Liver (tissue), 8 donors: ENCODE measurements at regions not wholly inside any gene's neighbourhood (a gene's known extent, or its start where the extent isn't known, plus 50 kb on each side); places are given as distances from the start of the nearest gene placed in this dataset.

Experiments
- DNase-seq: peaks from one replicate; pipeline ENCODE4 v3.0.0-alpha.2; 2017; ENCODE audit warnings: low spot score
- H3K27ac ChIP-seq, 2 donors: one replicate each; pipeline ENCODE4 v1.7.0; 2013; ENCODE audit warnings: inconsistent platforms in 2 of 2, low read length in 2 of 2, control low read depth in 1 of 2, low read depth in 1 of 2, mild to moderate bottlenecking in 1 of 2
- H3K27me3 ChIP-seq, 4 donors: one replicate each; pipeline versions ENCODE4 v1.6.1 to v1.7.0; 2013; ENCODE audit warnings: low read length in 3 of 4, inconsistent platforms in 1 of 4, mild to moderate bottlenecking in 1 of 4, moderate library complexity in 1 of 4; ENCODE audit not compliant: control insufficient read depth in 4 of 4, insufficient read depth in 4 of 4
- H3K36me3 ChIP-seq, 4 donors: one replicate each; pipeline versions ENCODE4 v1.6.1 to v1.7.0; 2013; ENCODE audit warnings: low read length in 3 of 4, mild to moderate bottlenecking in 3 of 4, low read depth in 1 of 4, moderate library complexity in 1 of 4; ENCODE audit not compliant: control insufficient read depth in 4 of 4, insufficient read depth in 3 of 4
- H3K4me1 ChIP-seq, 4 donors: one replicate each; pipeline versions ENCODE4 v1.6.1 to v1.7.0; 2013; ENCODE audit warnings: low read length in 3 of 4, mild to moderate bottlenecking in 3 of 4, moderate library complexity in 1 of 4; ENCODE audit not compliant: control insufficient read depth in 4 of 4, insufficient read depth in 4 of 4
- H3K4me3 ChIP-seq, 3 donors: one replicate each; pipeline versions ENCODE4 v1.6.1 to v1.7.0; 2013; ENCODE audit warnings: low read length in 3 of 3, control low read depth in 1 of 3, low read depth in 1 of 3, mild to moderate bottlenecking in 1 of 3
- H3K9ac ChIP-seq, 2 donors: one replicate each; pipeline ENCODE4 v1.7.0; 2013; ENCODE audit warnings: low read length in 2 of 2, mild to moderate bottlenecking in 2 of 2, moderate library complexity in 2 of 2, control low read depth in 1 of 2, low read depth in 1 of 2
- H3K9me3 ChIP-seq, 4 donors: one replicate each; pipeline versions ENCODE4 v1.6.1 to v1.7.0; 2013; ENCODE audit warnings: low read length in 3 of 4; ENCODE audit not compliant: control insufficient read depth in 4 of 4
- CTCF ChIP-seq: fragments of 150-350 bp; IDR thresholded peaks from 2 replicates; pipeline ENCODE4 v1.5.1; 2017; ENCODE audit warnings: improper control_type of control experiment, low read depth, low read length; ENCODE audit not compliant: missing input control
- FOXA1 ChIP-seq: IDR thresholded peaks from 2 replicates; pipeline ENCODE4 v1.6.1; 2016; ENCODE audit warnings: antibody characterized with exemption
- FOXA2 ChIP-seq: IDR thresholded peaks from 2 replicates; pipeline ENCODE4 v1.6.1; 2016; ENCODE audit warnings: antibody characterized with exemption
- GABPA ChIP-seq, 2 donors: IDR thresholded peaks in 1 of 2; conservative IDR thresholded peaks in 1 of 2; 2 replicates each; pipeline ENCODE4 v1.6.1; 2016; ENCODE audit warnings: antibody characterized with exemption in 2 of 2, mild to moderate bottlenecking in 1 of 2, moderate library complexity in 1 of 2
- HNF4A ChIP-seq, 2 donors: conservative IDR thresholded peaks; 2 replicates each; pipeline ENCODE4 v1.6.1; 2016; ENCODE audit warnings: antibody characterized with exemption in 2 of 2, mild to moderate bottlenecking in 2 of 2
- HNF4G ChIP-seq: IDR thresholded peaks from 2 replicates; pipeline ENCODE4 v1.6.1; 2016; ENCODE audit warnings: antibody characterized with exemption
- JUND ChIP-seq, 2 donors: IDR thresholded peaks; 2 replicates each; pipeline ENCODE4 v1.6.1; 2016; ENCODE audit warnings: antibody characterized with exemption in 2 of 2
- NR2F2 ChIP-seq: IDR thresholded peaks from 2 replicates; pipeline ENCODE4 v1.6.1; 2016; ENCODE audit warnings: antibody characterized with exemption
- RAD21 ChIP-seq, 2 donors: IDR thresholded peaks; 2 replicates each; pipeline ENCODE4 v1.6.1; 2016; ENCODE audit warnings: antibody characterized with exemption in 2 of 2, mild to moderate bottlenecking in 2 of 2
- RXRA ChIP-seq, 2 donors: IDR thresholded peaks; 2 replicates each; pipeline ENCODE4 v1.6.1; 2017 to 2018; ENCODE audit warnings: antibody characterized with exemption in 2 of 2, mild to moderate bottlenecking in 1 of 2
- SP1 ChIP-seq: IDR thresholded peaks from 2 replicates; pipeline ENCODE4 v1.6.1; 2018; ENCODE audit warnings: antibody characterized with exemption, mild to moderate bottlenecking
- TAF1 ChIP-seq: conservative IDR thresholded peaks from 2 replicates; pipeline ENCODE4 v1.6.1; 2016; ENCODE audit warnings: antibody characterized with exemption, mild to moderate bottlenecking
- WGBS: extraction: QIAGEN DNeasy Blood & Tissue Kit; methylation state at CpG from one replicate; pipeline ENCODE4 v1.1.7; 2013; 5-methylcytosine and 5-hydroxymethylcytosine counted together
- TF ChIP-seq, protein P1 (sequence below): IDR thresholded peaks from 2 replicates; pipeline ENCODE4 v1.6.1; 2016; ENCODE audit warnings: antibody characterized with exemption, mild to moderate bottlenecking
- TF ChIP-seq, protein P2 (sequence below): IDR thresholded peaks from 2 replicates; pipeline ENCODE4 v1.6.1; 2016; ENCODE audit warnings: antibody characterized with exemption
- TF ChIP-seq, protein P3 (sequence below): IDR thresholded peaks from 2 replicates; pipeline ENCODE4 v1.6.1; 2016; ENCODE audit warnings: antibody characterized with exemption
- donor health status: healthy.
- donor health status: healthy.
- donor health status: healthy.
- donor health status: healthy.
- donor health status: healthy.

- 98% methylated on average over 2 of the region's 2 CpGs for WGBS
- no peaks in the 10 kb centered on the region for H3K27me3 ChIP-seq
- no peak overlapping the region for H3K27ac ChIP-seq
- TF ChIP-seq HNF4G: no peak
- no peak for TF ChIP-seq CTCF
- no peak for TF ChIP-seq NR2F2
- no peak for TF ChIP-seq RXRA (IDR thresholded peaks at IDR 0.05)
- no peak for TF ChIP-seq FOXA2
- no peak for TF ChIP-seq JUND (IDR thresholded peaks at IDR 0.05)
- TF ChIP-seq, protein P1, sequence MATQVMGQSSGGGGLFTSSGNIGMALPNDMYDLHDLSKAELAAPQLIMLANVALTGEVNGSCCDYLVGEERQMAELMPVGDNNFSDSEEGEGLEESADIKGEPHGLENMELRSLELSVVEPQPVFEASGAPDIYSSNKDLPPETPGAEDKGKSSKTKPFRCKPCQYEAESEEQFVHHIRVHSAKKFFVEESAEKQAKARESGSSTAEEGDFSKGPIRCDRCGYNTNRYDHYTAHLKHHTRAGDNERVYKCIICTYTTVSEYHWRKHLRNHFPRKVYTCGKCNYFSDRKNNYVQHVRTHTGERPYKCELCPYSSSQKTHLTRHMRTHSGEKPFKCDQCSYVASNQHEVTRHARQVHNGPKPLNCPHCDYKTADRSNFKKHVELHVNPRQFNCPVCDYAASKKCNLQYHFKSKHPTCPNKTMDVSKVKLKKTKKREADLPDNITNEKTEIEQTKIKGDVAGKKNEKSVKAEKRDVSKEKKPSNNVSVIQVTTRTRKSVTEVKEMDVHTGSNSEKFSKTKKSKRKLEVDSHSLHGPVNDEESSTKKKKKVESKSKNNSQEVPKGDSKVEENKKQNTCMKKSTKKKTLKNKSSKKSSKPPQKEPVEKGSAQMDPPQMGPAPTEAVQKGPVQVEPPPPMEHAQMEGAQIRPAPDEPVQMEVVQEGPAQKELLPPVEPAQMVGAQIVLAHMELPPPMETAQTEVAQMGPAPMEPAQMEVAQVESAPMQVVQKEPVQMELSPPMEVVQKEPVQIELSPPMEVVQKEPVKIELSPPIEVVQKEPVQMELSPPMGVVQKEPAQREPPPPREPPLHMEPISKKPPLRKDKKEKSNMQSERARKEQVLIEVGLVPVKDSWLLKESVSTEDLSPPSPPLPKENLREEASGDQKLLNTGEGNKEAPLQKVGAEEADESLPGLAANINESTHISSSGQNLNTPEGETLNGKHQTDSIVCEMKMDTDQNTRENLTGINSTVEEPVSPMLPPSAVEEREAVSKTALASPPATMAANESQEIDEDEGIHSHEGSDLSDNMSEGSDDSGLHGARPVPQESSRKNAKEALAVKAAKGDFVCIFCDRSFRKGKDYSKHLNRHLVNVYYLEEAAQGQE: no peak
- no peak for TF ChIP-seq RAD21 (IDR thresholded peaks at IDR 0.05)
- TF ChIP-seq GABPA (IDR thresholded peaks at IDR 0.05 in 1 of 2, conservative IDR thresholded peaks at IDR 0.05 in 1 of 2): no peak
- no peak for TF ChIP-seq HNF4A (conservative IDR thresholded peaks at IDR 0.05)
- no peak overlapping the region for H3K9ac ChIP-seq
- DNase-seq: no peak
- H3K4me1 ChIP-seq: no peaks in the 10 kb centered on the region
- H3K4me3 ChIP-seq: no peak overlapping the region
- H3K9me3 ChIP-seq: no peaks in the 10 kb centered on the region
- no peaks in the 10 kb centered on the region for H3K36me3 ChIP-seq
Observed at GRCh38 chr16:79868841-79869240, 268.3 kb upstream of the MAF start.

DNA sequence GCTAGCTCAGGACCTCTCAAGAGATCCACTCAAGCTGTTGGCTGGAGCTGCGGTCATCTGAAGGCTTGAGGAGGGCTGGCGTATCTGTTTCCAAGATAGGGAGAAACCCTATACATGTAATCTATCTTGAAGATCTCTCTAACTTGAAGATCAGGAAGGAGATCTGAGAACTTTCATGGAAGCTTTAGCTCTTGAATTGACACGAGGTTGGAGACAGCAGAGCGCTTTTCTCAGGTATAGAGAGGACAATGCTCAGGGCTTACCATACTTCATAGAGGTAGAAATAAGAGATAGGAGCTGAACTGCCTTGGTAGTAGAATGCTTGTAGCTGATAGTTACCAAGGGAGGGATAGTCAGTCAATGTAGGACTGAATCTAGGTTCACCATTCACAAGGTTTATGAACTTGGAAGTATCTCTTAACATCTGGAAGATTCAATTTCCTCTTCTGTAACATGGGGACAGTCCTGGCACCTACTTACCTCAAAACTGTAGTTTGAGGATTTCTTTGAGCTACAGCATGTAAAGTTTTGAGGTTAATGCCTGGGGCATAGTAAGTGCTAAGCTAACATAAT is 267.0 kb upstream of the MAF start:
- TF ChIP-seq HNF4G (no peak), SP1 (no peak)
- no peak overlapping the region for H3K4me3 ChIP-seq
- peaks cover 2 to 10% (median 5%) of the 10 kb centered on the region in 4 donors for H3K4me1 ChIP-seq
- no peaks in the 10 kb centered on the region for H3K27me3 ChIP-seq
- no peak for DNase-seq
- no peak overlapping the region for H3K27ac ChIP-seq
- H3K36me3 ChIP-seq: no peaks in the 10 kb centered on the region
- no peak overlapping the region for H3K9ac ChIP-seq
- H3K9me3 ChIP-seq: no peaks in the 10 kb centered on the region
- WGBS: 92% methylated on average over 4 of the region's 4 CpGs

- H3K4me1 ChIP-seq: peaks cover 2 to 10% (median 5%) of the 10 kb centered on the region in 4 donors
- 91% methylated on average over 6 of the region's 6 CpGs for WGBS
- no peaks in the 10 kb centered on the region for H3K9me3 ChIP-seq
- no peak overlapping the region for H3K9ac ChIP-seq
- no peaks in the 10 kb centered on the region for H3K27me3 ChIP-seq
- H3K27ac ChIP-seq: no peak overlapping the region
- no peak for DNase-seq
- H3K36me3 ChIP-seq: no peaks in the 10 kb centered on the region
- H3K4me3 ChIP-seq: no peak overlapping the region
- TF ChIP-seq, protein P2, sequence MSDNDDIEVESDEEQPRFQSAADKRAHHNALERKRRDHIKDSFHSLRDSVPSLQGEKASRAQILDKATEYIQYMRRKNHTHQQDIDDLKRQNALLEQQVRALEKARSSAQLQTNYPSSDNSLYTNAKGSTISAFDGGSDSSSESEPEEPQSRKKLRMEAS: no peak
- no peak for TF ChIP-seq RAD21 (IDR thresholded peaks at IDR 0.05)
- no peak for TF ChIP-seq SP1
- no peak for TF ChIP-seq NR2F2
- TF ChIP-seq RXRA (IDR thresholded peaks at IDR 0.05): no peak
- TF ChIP-seq TAF1: no peak
- TF ChIP-seq, protein P1: no peak
- TF ChIP-seq FOXA1: no peak
- no peak for TF ChIP-seq CTCF
- no peak for TF ChIP-seq GABPA (IDR thresholded peaks at IDR 0.05 in 1 of 2, conservative IDR thresholded peaks at IDR 0.05 in 1 of 2)
- TF ChIP-seq, protein P3, sequence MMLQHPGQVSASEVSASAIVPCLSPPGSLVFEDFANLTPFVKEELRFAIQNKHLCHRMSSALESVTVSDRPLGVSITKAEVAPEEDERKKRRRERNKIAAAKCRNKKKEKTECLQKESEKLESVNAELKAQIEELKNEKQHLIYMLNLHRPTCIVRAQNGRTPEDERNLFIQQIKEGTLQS: no peak
Observed at GRCh38 chr16:79865918-79866317, 265.4 kb upstream of the MAF start.
